Gastrocnemius medialis (tissue), 4 donors: ENCODE measurements at regions not wholly inside any gene's neighbourhood (a gene's known extent, or its start where the extent isn't known, plus 50 kb on each side); places are given as distances from the start of the nearest gene placed in this dataset.

Source experiments
- ATAC-seq, 2 donors: fragments of 150-250 bp; one replicate each; pipeline ENCODE4 v1.9.1; 2016
- DNase-seq, 2 donors: peaks; one replicate each; pipeline ENCODE4 v3.0.0-alpha.2; 2019
- H3K27ac ChIP-seq, 4 donors: fragments of 200-600 bp; sonication (generic); 1 replicate in 1 of 4; 2 replicates in 3 of 4; pipeline ENCODE4 v1.5.1; 2016 to 2018; ENCODE audit warnings: mild to moderate bottlenecking in 2 of 4, moderate library complexity in 1 of 4
- H3K27me3 ChIP-seq, 3 donors: fragments of 200-600 bp; sonication (generic) in 2 of 3; 1 replicate in 1 of 3; 2 replicates in 2 of 3; pipeline versions ENCODE4 v1.5.1 to v1.6.0; 2016 to 2019; ENCODE audit warnings: mild to moderate bottlenecking in 1 of 3, moderate library complexity in 1 of 3
- H3K36me3 ChIP-seq, 2 donors: fragments of 200-600 bp; sonication (generic) in 1 of 2; one replicate each; pipeline ENCODE4 v1.5.1; 2017 to 2018
- H3K4me1 ChIP-seq, 2 donors: fragments of 200-600 bp; sonication (generic) in 1 of 2; one replicate each; pipeline ENCODE4 v1.5.1; 2016 to 2017; ENCODE audit warnings: mild to moderate bottlenecking in 2 of 2
- H3K4me3 ChIP-seq, 4 donors: fragments of 200-600 bp; sonication (generic) in 3 of 4; 1 replicate in 1 of 4; 2 replicates in 3 of 4; pipeline ENCODE4 v1.5.1; 2016 to 2019; ENCODE audit warnings: mild to moderate bottlenecking in 2 of 4
- H3K9me3 ChIP-seq, 3 donors: fragments of 200-600 bp; sonication (generic) in 2 of 3; 1 replicate in 1 of 3; 2 replicates in 2 of 3; pipeline ENCODE4 v1.5.1; 2016 to 2019
- POLR2A ChIP-seq, 2 donors: fragments of 450-650 bp; IDR thresholded peaks; one replicate each; pipeline ENCODE4 v1.6.1; 2017; ENCODE audit warnings: antibody characterized with exemption in 2 of 2, mild to moderate bottlenecking in 2 of 2, moderate library complexity in 2 of 2
- in situ Hi-C, 4 donors: fragments of 200-750 bp; cut with MboI; loops; one replicate each; pipeline versions ENCODE4 v1.15.0 to v1.8.0; 2017; ENCODE audit warnings: low sequenced_read_pairs in 4 of 4
- intact Hi-C: fragments of 100-400 bp; cut with DNase I; formaldehyde crosslinking; loops from one replicate; pipeline ENCODE4 v1.15.1; 2023; ENCODE audit warnings: low total_unique reads
- TF ChIP-seq, protein P1 (sequence below), 5 experiments: fragments of 450-650 bp in 3 of 5; fragments of 200-600 bp in 2 of 5; sonication (generic) in 2 of 5; IDR thresholded peaks in 4 of 5; conservative IDR thresholded peaks in 1 of 5; 1 replicate in 4 of 5; 2 replicates in 1 of 5; pipeline ENCODE4 v1.5.1; 2016 to 2019; ENCODE audit warnings: antibody characterized with exemption in 5 of 5, mild to moderate bottlenecking in 3 of 5, moderate library complexity in 3 of 5

- H3K4me3 ChIP-seq: no peak overlapping the region
- H3K9me3 ChIP-seq: no peaks in the 10 kb centered on the region
- in situ Hi-C loops (no loop called here), intact Hi-C loops (no loop called here)
- DNase-seq (no peak), ATAC-seq (no peak)
- no peaks in the 10 kb centered on the region for H3K4me1 ChIP-seq
- H3K36me3 ChIP-seq: no peaks in the 10 kb centered on the region
- H3K27me3 ChIP-seq: no peaks in the 10 kb centered on the region
- TF ChIP-seq POLR2A (IDR thresholded peaks at IDR 0.05): no peak
- TF ChIP-seq, protein P1, sequence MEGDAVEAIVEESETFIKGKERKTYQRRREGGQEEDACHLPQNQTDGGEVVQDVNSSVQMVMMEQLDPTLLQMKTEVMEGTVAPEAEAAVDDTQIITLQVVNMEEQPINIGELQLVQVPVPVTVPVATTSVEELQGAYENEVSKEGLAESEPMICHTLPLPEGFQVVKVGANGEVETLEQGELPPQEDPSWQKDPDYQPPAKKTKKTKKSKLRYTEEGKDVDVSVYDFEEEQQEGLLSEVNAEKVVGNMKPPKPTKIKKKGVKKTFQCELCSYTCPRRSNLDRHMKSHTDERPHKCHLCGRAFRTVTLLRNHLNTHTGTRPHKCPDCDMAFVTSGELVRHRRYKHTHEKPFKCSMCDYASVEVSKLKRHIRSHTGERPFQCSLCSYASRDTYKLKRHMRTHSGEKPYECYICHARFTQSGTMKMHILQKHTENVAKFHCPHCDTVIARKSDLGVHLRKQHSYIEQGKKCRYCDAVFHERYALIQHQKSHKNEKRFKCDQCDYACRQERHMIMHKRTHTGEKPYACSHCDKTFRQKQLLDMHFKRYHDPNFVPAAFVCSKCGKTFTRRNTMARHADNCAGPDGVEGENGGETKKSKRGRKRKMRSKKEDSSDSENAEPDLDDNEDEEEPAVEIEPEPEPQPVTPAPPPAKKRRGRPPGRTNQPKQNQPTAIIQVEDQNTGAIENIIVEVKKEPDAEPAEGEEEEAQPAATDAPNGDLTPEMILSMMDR (IDR thresholded peaks at IDR 0.05 in 4 of 5, conservative IDR thresholded peaks at IDR 0.05 in 1 of 5): no peak
- no peak overlapping the region for H3K27ac ChIP-seq
These were observed 82.6 kb downstream of the RRM2 start for GRCh38 chr2:10205162-10205475.

DNA sequence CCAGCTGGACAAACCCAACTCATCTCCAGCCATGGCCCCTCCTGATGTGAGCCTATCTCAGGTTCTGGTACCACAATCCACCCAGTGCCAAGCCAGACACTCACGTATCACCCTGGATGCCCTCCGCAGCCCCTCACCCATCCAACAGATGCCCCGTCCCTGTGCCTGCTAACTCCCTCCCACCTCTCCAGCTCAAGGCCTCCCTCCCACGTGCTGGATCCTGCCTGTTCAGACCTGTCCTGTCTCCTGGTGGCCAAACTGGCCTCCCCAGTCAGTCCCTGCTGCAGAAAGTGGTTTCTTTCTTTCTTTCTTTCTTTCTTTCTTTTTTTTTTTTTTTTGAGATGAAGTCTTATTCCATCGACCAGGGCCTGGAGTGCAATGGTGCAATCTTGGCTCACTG is 86.2 kb downstream of the RRM2 start:
- TF ChIP-seq, protein P1 (IDR thresholded peaks at IDR 0.05 in 4 of 5, conservative IDR thresholded peaks at IDR 0.05 in 1 of 5): no peak
- no peak for TF ChIP-seq POLR2A (IDR thresholded peaks at IDR 0.05)
- intact Hi-C loops (no loop called here), in situ Hi-C loops (no loop called here)
- no peak overlapping the region for H3K4me3 ChIP-seq
- H3K36me3 ChIP-seq: no peaks in the 10 kb centered on the region
- no peaks in the 10 kb centered on the region for H3K9me3 ChIP-seq
- no peaks in the 10 kb centered on the region for H3K27me3 ChIP-seq
- DNase-seq: no peak
- no peak for ATAC-seq
- no peak overlapping the region for H3K27ac ChIP-seq
- no peaks in the 10 kb centered on the region for H3K4me1 ChIP-seq

DNA sequence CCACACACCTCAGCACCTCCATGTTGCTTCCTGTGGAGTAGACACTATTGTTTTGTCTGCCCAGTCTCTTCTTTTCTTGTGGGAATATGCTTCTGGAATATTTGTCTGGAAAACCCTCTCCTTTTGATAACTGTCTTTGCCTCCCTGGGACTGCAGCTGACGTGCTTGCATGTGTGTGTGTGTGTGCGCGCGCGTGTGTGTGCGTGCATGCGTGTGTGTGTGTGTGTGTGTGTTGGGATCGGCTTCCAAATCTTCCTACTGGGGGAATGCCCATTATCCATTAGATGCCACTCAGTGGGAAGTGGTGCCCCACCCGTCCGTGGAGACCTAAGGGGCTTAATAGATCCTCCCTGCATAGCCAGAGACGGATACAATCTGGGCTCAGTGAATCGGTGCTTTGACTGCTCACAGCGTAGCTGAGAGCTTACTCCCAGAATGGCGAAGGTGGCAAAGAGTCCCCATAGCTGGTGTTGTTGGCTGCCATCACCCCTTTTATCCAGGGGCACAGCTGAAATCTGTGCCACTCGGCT is 86.9 kb downstream of the RRM2 start:
- no peak for TF ChIP-seq POLR2A (IDR thresholded peaks at IDR 0.05)
- TF ChIP-seq, protein P1 (IDR thresholded peaks at IDR 0.05 in 4 of 5, conservative IDR thresholded peaks at IDR 0.05 in 1 of 5): no peak
- Histone ChIP-seq H3K9me3 (no peaks in the 10 kb centered on the region), H3K27ac (no peak overlapping the region), H3K36me3 (no peaks in the 10 kb centered on the region), H3K4me1 (no peaks in the 10 kb centered on the region), H3K27me3 (no peaks in the 10 kb centered on the region), H3K4me3 (no peak overlapping the region)
- intact Hi-C loops: no loop called here
- DNase-seq: no peak
- ATAC-seq: no peak
- in situ Hi-C loops: no loop called here

GRCh38 chr2:10210336-10210735 is 87.8 kb downstream of the RRM2 start:
- Histone ChIP-seq H3K27ac (no peak overlapping the region), H3K4me1 (no peaks in the 10 kb centered on the region), H3K4me3 (no peak overlapping the region), H3K9me3 (no peaks in the 10 kb centered on the region), H3K36me3 (no peaks in the 10 kb centered on the region), H3K27me3 (no peaks in the 10 kb centered on the region)
- no peak for TF ChIP-seq POLR2A (IDR thresholded peaks at IDR 0.05)
- TF ChIP-seq, protein P1 (IDR thresholded peaks at IDR 0.05 in 4 of 5, conservative IDR thresholded peaks at IDR 0.05 in 1 of 5): no peak
- intact Hi-C loops (no loop called here), in situ Hi-C loops (no loop called here)
- no peak for DNase-seq
- ATAC-seq: no peak

DNA sequence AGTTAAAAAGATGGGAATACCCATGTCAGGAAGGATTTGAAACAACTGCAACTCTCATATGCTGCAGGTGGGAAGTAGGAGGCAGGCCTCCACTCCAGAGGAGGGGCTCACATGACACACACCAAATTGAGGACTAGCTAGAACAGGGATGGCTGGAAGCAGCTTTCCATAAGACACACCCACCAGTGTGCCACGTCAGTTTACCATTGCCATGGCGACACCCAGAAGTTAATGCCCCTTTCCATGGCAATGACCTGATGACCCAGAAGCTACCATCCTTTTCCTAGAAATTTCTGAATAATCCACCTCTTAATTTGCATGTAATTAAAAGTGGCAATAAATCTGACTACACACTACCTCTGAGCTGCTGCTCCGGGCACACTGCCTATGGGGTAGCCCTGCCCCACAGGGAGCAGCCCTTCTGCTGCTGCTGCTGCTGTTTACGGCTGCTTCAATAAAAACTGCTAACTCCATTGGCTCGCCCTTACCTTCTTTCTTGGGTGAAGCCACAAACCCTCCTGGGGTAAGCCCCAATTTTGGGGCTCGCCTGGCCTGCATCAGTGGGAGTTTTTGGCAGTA is 89.4 kb downstream of the RRM2 start:
- no peaks in the 10 kb centered on the region for H3K27me3 ChIP-seq
- H3K9me3 ChIP-seq: no peaks in the 10 kb centered on the region
- intact Hi-C loops: no loop called here
- H3K4me1 ChIP-seq: no peaks in the 10 kb centered on the region
- no peaks in the 10 kb centered on the region for H3K36me3 ChIP-seq
- no peak overlapping the region for H3K27ac ChIP-seq
- no peak for ATAC-seq
- in situ Hi-C loops: no loop called here
- TF ChIP-seq POLR2A (IDR thresholded peaks at IDR 0.05): no peak
- TF ChIP-seq, protein P1 (IDR thresholded peaks at IDR 0.05 in 4 of 5, conservative IDR thresholded peaks at IDR 0.05 in 1 of 5): no peak
- no peak for DNase-seq
- H3K4me3 ChIP-seq: no peak overlapping the region
